ENCODE measurements at regions not wholly inside any gene's neighbourhood (a gene's known extent, or its start where the extent isn't known, plus 50 kb on each side); places are given as distances from the start of the nearest gene placed in this dataset.

- TF ChIP-seq CREB1 (IDR thresholded peaks at IDR 0.05; ENCODE audit: low read depth) (no peak), REST (IDR thresholded peaks at IDR 0.05; ENCODE audit: low read depth) (no peak), RAD21 (IDR thresholded peaks at IDR 0.05; ENCODE audit: low read depth) (no peak), EGR1 (IDR thresholded peaks at IDR 0.05) (no peak), TCF12 (IDR thresholded peaks at IDR 0.05; ENCODE audit: low read depth) (no peak), TAF1 (IDR thresholded peaks at IDR 0.05; ENCODE audit: low read depth) (no peak), CEBPB (IDR thresholded peaks at IDR 0.05) (no peak), EP300 (IDR thresholded peaks at IDR 0.05; ENCODE audit: borderline replicate concordance) (no peak)
- TF ChIP-seq, protein P1, sequence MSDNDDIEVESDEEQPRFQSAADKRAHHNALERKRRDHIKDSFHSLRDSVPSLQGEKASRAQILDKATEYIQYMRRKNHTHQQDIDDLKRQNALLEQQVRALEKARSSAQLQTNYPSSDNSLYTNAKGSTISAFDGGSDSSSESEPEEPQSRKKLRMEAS (IDR thresholded peaks at IDR 0.05), result no peak
- TF ChIP-seq, protein P2, sequence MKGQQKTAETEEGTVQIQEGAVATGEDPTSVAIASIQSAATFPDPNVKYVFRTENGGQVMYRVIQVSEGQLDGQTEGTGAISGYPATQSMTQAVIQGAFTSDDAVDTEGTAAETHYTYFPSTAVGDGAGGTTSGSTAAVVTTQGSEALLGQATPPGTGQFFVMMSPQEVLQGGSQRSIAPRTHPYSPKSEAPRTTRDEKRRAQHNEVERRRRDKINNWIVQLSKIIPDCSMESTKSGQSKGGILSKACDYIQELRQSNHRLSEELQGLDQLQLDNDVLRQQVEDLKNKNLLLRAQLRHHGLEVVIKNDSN (IDR thresholded peaks at IDR 0.05), result no peak
Observed at GRCh38 chr6:163655217-163656121, 241.0 kb downstream of the QKI start.
